ENCODE measurements at regions not wholly inside any gene's neighbourhood (a gene's known extent, or its start where the extent isn't known, plus 50 kb on each side); places are given as distances from the start of the nearest gene placed in this dataset.
"Not testable (repeated sequence)": the region's sequence is repeated elsewhere in the genome, so short reads cannot be mapped to it uniquely, and the experiment has no call there.

DNA sequence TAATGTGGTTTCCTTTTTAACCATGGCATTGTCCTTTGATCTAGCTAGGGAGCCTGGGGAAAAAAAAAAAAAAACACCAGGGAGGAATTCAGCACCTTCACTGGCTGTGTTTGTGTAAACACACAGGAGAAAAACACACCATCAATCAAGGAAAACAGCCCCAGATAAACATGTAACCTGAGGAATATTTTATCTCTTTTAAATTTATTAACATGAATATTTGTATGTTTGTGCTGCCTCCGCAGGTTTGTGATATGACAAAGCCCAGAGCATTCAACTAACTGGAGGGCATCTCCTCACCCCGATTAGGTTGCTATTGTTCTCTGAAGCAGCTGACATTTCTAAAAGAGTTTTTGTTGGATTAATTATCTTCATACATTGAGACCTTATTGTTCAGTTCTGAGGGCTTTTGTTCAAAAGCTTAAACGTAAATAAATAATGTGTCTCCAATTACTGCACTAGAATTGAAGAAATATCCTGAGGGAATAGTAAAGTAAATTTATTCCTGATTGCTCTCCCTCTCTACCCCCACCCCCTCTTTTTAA, 89.4 kb upstream of the SEMA3E start:
- DNase-seq (ENCODE audit: low read depth), result no peak
- no peak overlapping the region for H3K4me3 ChIP-seq (ENCODE audit: low read depth, low read length)
- no peak for TF ChIP-seq CTCF (IDR thresholded peaks at IDR 0.05; ENCODE audit: control insufficient read depth, extremely low read depth, insufficient read depth)

DNA sequence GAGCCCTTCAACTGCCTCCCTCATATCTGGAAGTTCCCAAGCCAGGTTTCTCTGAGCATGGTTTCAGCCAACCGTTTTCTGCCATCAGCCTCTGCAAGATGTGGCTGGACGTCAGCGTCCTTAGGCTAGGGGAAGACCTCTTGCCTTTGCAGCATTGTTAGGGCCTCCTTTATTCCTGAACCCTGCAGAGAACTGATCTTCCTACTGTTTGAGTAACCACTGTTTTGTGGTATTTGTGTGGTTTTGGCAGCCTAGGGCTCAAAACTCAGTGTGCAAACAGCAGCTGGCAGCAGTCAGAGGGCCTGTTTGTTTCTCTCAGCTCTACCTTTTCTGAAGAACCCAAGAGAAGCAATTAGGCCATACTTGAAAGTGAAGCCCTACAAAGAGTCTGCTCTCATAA, 83.4 kb upstream of the SEMA3E start:
- H3K4me3 ChIP-seq (ENCODE audit: low read depth, low read length), result no peak overlapping the region
- no peak for TF ChIP-seq CTCF (IDR thresholded peaks at IDR 0.05; ENCODE audit: control insufficient read depth, extremely low read depth, insufficient read depth)
- DNase-seq (ENCODE audit: low read depth), result no peak

DNA sequence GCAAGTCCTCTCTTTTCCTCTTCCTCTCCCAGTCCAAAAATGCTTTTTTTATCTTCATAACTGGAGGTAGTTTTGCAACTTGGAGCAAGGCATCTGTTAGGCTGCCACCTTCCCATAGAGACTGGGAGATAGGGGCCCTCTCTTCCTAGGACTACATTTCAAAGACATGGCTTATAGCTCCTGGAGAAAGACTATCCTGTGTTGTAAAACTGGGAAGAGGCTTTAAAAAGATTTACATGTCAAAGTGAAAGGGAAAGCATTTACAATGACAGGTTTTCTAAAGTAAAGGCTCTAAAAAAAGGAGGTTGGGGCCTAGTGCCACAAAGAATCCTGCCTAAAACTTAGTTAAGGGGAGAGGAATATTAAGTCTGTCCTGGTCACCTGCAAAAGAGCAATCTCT, 82.2 kb upstream of the SEMA3E start:
- no peak for DNase-seq (ENCODE audit: low read depth)
- no peak overlapping the region for H3K4me3 ChIP-seq (ENCODE audit: low read depth, low read length)
- no peak for TF ChIP-seq CTCF (IDR thresholded peaks at IDR 0.05; ENCODE audit: control insufficient read depth, extremely low read depth, insufficient read depth)

DNA sequence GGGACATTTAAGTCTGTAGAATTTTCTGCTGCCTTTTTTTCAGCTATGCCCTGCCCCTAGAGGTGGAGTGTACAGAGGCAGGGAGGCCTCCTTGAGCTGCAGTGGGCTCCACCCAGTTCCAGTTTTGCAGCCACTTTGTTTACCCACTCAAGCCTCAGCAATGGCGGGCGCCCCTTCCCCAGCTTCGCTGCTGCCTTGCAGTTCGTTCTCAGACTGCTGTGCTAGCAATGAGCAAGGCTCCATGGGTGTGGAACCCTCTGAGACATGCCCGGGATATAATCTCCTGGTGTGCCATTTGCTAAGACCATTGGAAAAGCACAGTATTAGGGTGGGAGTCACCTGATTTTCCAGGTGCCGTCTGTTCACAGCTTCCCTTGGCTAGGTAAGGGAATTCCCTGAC, 68.0 kb upstream of the SEMA3E start:
- not testable (repeated sequence) for DNase-seq (ENCODE audit: low read depth); H3K4me3 ChIP-seq (ENCODE audit: low read depth, low read length)

DNA sequence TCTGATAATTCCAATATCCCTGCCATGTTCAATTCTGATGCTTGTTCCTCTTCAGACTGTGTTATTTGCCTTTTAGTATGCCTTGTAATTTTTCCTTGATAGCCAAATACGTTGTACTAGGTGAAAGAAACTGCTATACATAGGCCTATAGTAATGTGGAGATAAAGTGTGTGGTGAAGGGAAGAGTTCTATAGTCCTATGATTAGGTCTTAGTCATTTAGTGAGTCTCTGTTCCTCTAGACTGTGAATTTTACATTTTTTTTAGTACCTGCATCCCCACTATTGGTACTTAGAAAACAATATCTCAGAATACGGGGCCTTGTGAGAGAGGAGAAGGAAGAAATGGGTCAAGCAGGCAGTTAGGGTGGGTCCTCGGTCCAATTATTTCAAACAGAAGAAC, 59.6 kb upstream of the SEMA3E start:
- DNase-seq (ENCODE audit: low read depth), result no peak
- H3K4me3 ChIP-seq (ENCODE audit: low read depth, low read length), result no peak overlapping the region

GRCh38 chr7:83704564-83704963, 55.6 kb upstream of the SEMA3E start:
- no peak overlapping the region for H3K4me3 ChIP-seq (ENCODE audit: low read depth, low read length)
- no peak for TF ChIP-seq CTCF (IDR thresholded peaks at IDR 0.05; ENCODE audit: control insufficient read depth, extremely low read depth, insufficient read depth)
- DNase-seq (ENCODE audit: low read depth), result no peak

More for the DNA sequence above, 59.6 kb upstream of the SEMA3E start:
- TF ChIP-seq CTCF (IDR thresholded peaks at IDR 0.05; ENCODE audit: control insufficient read depth, extremely low read depth, insufficient read depth), result no peak

DNA sequence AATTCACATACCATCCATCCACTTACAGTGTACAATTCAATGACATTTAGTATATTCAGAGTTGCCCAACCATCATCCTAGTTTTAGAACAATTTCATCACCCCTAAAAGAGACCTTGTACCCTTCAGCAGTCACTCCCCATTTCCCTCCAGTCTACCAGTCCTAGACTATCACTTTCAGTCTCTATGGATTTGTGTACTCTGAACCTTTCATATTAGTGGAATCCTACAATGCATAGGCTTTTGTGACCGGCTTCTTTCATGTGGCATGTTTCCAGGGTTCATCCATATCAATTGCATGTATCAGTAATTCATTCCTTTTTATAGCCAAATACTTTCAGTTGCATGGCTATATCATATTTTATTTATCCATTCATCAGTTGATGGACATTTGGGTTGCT, 53.5 kb upstream of the SEMA3E start:
- no peak for TF ChIP-seq CTCF (IDR thresholded peaks at IDR 0.05; ENCODE audit: control insufficient read depth, extremely low read depth, insufficient read depth)
- DNase-seq (ENCODE audit: low read depth), result no peak
- no peak overlapping the region for H3K4me3 ChIP-seq (ENCODE audit: low read depth, low read length)

Data from LNCaP clone FGC (cell line).